IPS-NIHi7 (cell line): ENCODE measurements at regions not wholly inside any gene's neighbourhood (a gene's known extent, or its start where the extent isn't known, plus 50 kb on each side); places are given as distances from the start of the nearest gene placed in this dataset.
"Not testable (repeated sequence)": the region's sequence is repeated elsewhere in the genome, so short reads cannot be mapped to it uniquely, and the experiment has no call there.

Experiments used
- DNase-seq: peaks from one replicate; pipeline ENCODE4 v3.0.0; 2012; ENCODE audit warnings: mixed read lengths; ENCODE audit errors: extremely low spot score

DNA sequence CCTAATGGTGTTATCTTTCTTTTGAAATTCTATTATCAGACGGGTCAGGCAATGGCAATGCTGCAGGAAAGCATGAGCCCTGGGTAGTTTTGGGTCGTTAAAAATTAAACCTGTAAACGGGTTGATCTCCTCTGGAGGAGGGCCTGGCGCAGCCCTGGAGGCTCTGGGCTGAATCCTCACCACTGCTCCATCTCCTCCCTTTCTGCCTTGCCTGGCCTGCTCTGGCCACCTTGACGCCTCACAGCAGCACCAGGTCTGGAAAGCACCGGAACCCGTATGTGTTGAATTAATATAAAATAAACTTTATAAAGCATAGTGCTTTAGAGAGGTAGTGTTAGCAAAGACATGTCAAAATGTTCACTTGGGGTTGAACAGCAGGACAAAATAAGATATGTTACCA, 316.1 kb downstream of the LNPK start:
- no peak for DNase-seq

- DNase-seq, result peak; percentile 22
Observed at GRCh38 chr2:175684466-175684865, 317.6 kb downstream of the LNPK start.

GRCh38 chr2:175679728-175680127, 322.3 kb downstream of the LNPK start:
- DNase-seq, result no peak

GRCh38 chr2:175679231-175679630, 322.8 kb downstream of the LNPK start:
- DNase-seq, result no peak

DNA sequence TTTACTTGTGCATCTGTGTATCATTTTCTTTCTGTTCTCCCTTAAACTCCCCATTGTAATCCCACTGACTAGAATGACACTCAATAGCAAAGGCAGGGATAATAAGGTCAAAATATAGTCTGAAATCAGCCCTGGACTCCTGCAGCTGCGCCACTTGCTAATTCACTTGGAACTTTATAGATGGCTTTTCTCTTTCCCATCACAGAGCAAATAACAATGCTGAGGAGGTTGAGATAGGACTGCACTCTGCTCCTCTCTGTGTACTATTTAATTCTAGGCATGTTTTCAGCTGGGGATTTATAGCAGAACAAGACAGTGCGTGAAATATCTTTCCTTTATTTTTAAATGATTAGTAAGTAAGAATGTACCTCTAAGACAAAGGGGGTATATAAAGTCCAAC, 324.2 kb downstream of the LNPK start:
- DNase-seq, result no peak

- DNase-seq, result peak; percentile 36
Observed at GRCh38 chr2:175676813-175677212, 325.3 kb downstream of the LNPK start.

DNA sequence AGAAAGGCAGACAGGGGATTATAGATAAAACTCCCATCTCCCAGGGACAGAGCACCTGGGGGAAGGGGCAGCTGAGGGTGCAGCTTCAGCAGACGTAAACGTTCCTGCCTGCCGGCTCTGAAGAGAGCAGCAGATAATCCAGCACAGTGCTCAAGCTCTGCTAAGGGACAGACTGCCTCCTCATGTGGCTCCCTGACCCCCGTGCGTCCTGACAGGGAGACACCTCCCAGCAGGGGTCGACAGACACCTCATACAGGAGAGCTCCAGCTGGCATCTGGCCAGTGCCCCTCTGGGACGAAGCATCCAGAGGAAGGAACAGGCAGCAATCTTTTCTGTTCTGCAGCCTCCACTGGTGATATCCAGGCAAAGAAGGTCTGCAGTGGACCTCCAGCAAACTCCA, 333.3 kb downstream of the LNPK start:
- DNase-seq, result not testable (repeated sequence)

DNA sequence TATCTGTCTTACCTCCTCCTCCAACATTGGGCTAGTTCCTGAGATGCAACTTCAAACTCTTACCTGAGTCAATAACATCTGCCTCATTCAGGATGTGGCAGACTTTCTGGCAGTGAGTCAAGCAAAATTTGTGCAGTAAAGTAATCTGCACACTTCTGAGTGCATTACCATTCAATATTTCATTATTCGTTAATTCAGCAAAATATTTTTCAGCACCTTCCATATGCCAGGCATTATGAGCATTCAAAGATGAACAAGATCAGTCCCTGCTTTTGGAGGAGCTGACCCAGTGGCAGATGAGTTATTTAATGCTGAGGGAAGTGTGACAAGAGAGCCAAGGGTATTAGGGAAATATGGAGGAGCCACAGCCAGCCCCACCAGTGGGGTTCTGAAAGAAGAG, 339.7 kb downstream of the LNPK start:
- DNase-seq, result no peak

GRCh38 chr2:175648577-175649063, 353.4 kb downstream of the LNPK start:
- no peak for DNase-seq

GRCh38 chr2:175647058-175647457, 355.0 kb downstream of the LNPK start:
- DNase-seq, result no peak

- no peak for DNase-seq
Observed at GRCh38 chr2:175640655-175641054, 361.4 kb downstream of the LNPK start.

GRCh38 chr2:175633227-175633626, 368.8 kb downstream of the LNPK start:
- no peak for DNase-seq

GRCh38 chr2:175631245-175631623, 370.8 kb downstream of the LNPK start:
- DNase-seq, result no peak

DNA sequence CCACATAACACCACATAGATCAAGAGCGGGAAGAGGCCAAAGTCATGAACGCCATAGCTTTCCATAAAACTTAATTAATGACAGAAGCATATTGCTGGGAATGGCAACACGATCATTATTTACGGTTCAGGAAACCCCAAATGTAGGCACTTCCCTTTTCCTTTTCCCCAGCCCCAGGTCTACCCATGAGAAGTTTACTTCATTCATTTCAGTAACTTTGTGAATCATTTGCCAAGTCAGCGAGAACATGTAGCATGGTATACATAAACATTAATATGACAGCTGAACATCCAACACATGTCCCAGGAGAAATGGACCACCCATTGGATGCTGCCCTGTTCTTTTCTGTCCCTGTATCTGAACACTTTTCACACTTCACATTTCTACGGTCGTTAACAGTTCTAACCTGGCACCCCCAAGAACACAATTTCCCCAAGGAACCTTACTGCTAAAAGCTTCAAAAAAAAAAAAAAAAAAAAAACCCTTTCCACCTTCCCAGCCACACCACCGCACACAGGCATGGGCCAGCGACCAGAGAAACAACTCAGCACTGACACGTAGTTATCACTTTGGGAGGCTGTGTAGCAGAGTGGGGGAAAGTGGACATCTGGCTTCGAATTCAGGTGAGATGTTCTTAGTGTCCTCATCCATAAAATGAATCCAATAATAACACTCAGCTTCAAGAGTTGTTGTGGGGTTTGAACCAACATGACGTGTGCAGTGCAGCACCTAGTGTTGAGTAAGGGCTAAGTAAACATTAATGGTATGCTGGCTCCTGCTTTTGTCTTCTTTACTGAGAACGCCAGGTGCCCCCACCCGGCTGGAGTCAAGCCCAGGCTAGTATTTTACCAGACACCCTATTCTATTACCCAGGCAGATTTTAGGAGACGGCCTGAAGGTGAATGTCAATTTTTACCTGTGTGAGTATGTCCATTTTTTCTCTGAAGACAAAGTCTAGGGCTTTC, 371.5 kb downstream of the LNPK start:
- no peak for DNase-seq

- no peak for DNase-seq
Observed at GRCh38 chr2:175628243-175628642, 373.8 kb downstream of the LNPK start.

DNA sequence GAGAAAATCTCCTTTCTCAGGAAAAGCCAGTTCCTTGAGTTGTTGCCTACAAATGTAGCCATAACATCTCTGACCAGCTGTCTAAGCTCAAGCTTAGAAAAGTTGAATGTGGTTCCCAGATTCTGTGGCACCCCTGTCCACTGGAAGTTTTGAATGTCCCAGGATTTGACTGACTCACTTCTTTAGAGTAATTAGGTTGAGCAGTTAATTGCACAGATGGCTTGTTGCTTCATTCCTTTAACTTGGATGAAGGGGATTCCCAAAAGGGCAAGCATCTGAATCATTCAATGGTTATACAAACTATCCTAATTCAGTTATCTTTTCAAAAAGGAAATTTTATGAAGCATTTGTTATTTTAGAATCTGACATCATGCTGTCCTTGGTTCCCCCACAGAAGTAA, 374.7 kb downstream of the LNPK start:
- DNase-seq, result no peak

- no peak for DNase-seq
Observed at GRCh38 chr2:175626796-175627195, 375.3 kb downstream of the LNPK start.

GRCh38 chr2:175624785-175625184, 377.3 kb downstream of the LNPK start:
- no peak for DNase-seq

- DNase-seq, result no peak
Observed at GRCh38 chr2:175624211-175624761, 377.8 kb downstream of the LNPK start.

DNA sequence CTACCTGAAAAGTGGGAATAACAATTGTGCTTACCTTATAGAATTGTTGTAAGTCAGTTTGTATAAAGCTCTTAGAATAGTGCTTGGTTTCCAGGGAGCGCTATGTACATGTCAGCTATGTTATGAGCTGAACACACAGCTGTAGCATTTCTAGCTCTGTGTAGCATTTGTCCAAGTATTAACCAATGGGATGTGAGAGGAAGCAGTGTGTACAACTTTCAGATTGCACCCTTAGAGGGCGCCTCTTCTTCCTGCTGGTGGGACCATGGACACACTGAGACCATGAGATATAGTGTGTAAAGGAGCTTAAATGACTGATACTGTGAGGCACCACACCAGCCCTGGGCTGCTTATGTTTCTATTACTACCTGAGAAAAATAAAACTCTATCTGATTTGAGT, 380.2 kb downstream of the LNPK start:
- no peak for DNase-seq

- no peak for DNase-seq
Observed at GRCh38 chr2:175620106-175620505, 382.0 kb downstream of the LNPK start.

DNA sequence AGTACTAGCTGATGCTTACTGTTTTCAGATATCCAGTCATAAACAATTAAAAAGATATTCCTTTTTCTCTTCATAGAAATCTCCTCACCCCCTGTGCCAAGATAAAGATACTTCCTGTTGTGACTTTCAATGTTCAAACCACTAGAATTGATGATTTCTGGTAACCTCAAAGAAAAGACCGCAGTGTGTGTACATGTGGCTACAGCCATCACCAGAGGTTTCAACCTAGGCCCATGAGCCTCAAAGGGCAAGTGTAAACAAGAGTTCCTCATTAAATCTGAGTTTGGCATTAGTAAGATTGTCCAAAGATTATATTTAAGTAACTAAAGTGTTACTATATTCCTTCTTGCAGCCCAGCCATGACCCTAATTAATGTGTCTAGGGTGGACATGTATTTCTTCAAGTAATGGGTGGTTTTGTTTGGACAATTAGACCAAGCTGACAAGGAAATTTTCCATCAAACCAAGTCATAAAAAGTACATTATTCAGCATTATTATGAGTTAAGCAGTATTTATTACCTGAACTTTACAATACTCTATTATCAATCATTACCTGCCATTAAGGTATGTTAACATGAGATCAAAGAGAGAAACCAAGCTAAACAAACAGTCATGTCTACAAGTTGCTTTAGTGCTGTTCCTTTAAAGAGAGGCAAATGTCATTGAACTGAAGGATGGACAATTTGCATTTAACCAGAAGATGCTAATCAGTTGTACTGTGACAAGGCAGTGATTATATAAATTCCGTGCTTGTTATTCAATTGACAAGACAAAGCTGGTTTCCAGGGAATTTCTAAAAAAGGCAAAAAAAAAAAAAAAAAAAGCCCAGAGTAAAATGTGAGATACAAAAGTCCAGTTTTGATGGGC, 382.7 kb downstream of the LNPK start:
- no peak for DNase-seq
